Right lung (tissue), 2 donors: ENCODE measurements at regions not wholly inside any gene's neighbourhood (a gene's known extent, or its start where the extent isn't known, plus 50 kb on each side); places are given as distances from the start of the nearest gene placed in this dataset.

ENCODE experiments used
- DNase-seq, 2 donors: peaks; one replicate each; pipeline ENCODE4 v3.0.0-alpha.2; 2013

DNA sequence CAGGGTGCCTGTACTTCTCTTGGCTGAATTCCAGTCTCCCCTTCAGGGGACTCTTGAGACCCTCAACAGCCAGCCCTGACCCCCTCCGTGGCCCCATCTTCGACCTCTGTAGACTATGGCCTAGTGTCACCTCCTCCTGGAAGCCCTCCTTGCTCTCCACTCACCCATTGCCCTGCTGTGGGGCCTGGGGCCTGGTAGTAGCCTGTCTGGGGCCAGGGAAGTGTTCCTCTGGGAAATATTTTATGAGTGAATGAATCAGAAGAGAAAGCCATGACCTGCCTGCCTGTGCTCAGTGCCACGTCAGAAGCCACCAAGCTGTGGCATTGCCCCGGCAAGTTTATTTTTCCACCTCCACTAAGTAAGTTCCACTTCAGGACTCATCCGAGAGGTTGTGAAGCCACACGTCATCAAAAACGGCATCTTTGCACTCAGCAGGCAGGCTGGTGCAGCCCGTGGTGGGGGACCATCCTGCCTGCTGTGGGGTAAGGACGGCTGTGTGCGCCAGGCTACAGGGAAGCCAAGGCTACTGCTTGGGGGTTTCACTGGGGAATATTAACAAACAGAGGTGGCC lies 59.6 kb upstream of the PPARA start:
- no peak for DNase-seq

DNA sequence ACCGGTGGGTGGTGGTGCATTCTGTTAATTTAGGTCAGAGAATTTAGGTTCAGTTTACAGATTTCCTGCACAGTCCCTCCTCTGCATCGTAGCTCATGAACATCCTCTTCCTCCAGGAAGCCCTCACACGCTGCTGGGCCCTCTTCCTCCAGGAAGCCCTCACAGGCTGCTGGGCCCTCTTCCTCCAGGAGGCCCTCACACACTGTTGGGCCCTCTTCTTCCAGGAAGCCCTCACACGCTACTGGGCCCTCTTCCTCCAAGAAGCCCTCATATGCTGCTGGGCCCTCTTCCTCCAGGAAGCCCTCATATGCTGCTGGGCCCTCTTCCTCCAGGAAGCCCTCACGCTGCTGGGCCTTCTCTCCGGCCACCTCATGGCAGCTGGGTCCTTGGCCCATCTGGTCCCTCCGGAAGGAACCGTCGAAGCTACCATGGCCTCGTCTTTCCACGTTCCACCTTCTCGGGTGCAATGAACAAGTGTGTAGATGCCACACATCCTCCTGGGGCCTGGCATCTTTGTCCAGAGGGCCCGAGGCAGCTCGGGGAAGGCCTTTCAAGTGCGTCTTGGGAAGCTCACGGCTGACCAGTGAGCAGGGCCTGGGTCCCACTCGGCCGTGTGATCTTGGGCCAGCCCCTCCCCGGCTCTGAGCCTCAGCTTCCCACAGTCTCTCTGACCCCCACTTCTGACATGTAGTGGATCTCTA lies 58.9 kb upstream of the PPARA start:
- no peak for DNase-seq

DNA sequence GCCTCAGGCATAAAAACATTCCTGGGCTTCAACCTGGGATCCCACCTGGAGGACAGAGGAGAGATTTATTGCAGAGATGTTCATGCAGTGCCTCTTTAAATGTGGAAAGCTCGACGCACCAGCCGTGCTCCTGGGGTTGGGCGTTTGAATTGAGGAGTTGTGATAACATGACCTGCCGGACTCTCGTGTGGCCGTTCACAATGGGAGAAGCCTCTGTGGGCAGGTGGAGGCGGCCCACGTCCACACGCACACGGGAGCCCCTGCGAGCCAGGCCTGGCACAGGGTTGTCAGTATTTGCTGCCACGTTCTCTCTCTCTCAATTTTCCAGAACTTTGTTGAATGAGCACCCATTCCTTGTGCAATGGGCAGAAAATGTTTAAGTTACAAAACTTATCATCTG lies 58.3 kb upstream of the PPARA start:
- no peak for DNase-seq

DNA sequence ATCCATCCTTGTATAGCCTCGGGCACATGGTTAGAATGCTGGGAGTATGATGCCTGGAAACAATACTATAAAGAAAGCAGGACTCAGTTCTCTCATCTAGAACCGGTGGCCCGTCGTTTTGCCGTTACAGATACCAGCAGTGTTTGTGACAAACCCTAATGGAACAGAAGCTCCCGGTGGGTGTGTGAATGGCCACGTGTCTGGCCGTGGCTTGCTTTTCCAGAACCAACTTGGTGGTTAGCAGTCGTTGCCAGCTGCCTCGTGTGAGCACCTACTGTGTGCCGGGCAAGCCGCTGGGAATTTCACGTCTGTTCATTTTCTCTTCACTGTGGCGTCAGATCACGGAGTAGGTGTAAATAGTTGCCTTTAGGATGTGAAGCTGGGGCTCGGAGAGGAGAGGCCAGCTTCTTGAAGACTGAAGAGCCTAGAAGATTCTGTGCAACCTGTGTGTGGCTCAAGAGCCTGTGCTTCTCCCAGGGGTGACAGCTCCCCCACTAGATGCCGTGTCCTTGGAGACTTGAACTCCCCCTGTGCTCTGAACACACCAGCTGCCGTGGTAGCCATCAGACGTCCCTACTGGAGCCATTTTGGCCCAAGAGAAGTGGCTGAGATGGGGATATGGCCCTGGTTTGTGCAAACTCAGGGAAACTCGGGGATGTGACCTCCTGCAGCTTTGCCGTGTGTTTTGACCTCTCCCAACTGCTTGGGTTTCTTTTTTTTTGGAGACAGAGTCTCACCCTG lies 57.5 kb upstream of the PPARA start:
- DNase-seq, result no peak

DNA sequence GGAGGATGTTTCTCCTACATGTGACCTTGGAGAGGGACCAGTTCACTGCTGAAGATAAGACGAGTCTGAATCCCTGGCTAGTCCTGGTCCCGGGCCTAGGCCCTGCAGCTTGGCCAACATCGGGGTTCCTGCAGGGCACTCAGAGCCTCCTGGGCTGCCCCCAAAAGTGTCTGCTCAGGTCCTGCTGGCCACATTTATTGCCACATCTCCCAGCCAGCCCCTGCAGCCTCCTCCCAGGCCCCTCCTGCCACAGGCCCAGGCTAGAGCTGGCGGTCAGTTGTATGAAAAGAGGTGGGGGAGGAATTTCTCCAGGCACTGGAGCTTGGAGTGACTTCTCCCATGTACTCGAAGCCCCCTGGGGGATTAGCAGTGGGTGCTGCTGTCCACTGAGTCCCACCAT lies 56.5 kb upstream of the PPARA start:
- no peak for DNase-seq

DNA sequence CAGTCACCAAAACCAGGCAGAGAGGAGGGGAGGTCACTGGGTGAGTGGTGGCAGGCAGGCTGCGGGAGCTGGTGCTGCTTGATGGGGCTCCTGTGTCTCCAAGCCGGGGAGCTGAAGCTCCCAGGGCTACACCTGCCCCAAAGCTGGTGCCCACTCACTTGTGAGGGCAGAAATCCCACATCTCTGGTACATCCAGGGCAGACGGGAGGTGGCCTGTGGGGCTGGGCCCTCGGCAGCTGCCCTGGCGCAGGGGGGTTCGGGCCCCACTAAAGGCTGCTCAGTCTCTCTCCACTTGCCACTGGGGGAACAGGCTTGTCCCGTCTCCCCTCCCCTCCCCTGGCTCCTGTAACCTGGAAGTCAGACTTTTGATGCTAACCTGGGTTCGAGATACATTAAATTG lies 55.6 kb upstream of the PPARA start:
- DNase-seq, result no peak

DNA sequence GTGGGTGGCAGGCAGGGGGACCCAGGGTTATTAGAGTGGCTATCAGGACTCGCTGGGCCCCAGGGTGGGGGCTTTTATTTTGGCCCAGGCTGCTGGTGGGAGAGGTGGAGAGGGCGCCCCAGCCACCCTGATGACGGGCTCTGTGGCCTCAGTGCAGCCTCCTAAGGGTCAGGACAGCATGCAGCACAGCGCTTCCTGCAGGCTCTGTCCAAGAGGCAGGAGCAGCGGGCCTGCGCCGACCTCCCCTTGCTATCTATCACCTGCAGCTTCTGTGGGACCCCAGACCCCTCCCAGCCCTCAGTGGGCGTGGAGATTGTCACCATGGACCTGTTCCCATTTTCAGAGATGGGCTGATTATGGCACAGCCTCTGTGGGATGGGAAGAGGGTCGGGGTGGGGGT lies 54.3 kb upstream of the PPARA start:
- no peak for DNase-seq

DNA sequence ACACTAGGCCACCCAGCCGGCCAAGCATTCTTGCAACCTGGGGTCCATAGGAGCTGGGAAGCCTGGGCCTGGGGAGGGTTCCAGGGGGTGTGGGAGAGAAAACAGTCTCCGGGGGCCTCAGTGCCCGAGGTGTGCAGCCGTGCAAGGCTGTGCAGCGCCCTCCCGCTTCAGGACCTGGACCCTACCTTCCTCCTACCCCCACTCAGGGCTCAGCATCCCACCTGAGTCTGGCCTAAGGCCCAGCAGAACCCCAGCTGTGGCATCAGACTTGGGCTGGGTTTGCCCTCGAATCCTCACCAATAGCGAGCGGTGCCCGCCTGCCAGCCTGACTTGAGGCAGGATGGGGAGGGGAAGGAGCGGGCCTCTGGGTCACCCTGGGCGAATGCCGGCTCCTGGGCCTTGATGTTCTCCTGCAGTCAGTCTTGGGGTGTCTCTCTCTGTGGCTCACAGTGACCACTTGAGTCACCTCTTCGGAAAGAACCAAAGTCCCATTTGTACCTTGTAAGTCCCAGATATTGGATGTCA lies 53.6 kb upstream of the PPARA start:
- no peak for DNase-seq

DNA sequence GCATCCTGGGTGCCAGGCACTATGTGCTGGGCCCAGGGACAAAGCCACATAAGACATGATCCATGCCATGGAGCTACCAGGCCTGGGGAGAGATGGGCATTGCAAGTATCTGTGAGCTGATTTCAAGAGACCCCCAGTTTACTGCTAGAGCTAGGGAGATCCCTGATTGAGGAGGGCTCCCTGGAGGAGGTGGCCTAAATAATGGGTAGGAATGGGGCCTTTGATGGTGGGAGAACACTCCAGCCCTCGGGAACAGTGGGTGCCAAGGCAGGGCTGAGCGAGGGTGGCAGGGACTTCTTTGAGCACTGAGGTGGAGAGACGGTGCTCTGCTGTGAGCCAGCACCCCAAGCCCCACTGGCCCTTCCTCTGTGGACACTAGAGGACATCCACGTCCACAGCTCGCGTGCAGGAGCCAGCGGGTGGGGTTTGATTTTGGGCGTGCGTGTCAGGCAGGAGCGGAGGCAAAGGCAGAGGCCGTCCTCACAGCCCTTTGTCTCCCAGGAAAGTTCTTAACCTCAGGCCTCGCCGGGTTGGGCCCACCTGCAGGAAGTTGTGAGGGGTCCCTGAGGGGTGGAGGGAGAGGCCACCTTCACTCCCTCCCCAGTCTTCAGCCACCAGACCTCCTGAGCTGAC lies 52.9 kb upstream of the PPARA start:
- no peak for DNase-seq

DNA sequence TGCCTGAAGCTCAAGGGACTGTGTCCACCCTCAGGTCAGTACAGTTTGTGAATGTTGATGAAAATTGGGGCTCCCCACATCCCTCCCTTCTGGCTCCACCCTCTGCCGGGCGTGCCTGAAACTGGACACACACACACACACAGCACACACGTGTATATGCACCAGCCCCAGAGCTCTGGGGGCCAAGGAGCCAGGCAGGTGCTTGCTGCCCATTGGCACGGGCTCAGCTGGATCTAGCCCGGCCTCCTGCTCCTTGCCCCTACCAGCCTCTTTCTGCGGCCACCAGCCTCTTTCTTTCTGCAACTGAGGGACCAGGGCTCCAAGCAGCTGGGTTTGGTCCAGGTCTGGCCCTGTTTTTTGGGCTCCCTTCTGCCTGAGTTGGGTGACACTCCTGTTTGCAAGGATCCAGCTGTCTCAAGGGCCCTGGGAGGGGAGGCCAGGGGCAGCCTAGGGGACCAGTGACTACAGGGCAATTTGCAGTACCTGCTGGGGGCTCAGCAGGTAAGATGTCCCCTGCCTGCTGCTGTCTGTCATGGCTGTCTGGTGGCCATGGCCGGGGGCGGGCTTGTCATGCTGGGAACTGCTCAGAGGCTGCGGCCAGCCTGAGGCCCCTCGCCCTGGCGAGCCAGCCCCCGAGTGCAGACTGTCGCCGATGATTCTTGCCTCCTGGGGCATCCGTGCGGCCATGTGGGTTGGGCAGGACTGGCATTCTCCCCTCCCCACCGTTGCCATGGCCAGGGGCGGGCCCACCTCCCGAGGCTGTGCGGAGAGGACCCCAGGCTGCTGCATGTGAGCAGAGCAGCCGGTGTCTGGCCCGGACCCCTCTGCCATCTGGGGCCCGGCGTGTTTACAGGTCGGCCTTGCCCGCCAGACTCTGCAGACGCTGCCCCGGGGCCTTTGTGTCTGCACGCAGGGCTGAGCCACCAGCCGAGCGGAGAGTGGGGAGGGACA lies 51.5 kb upstream of the PPARA start:
- DNase-seq, result no peak

DNA sequence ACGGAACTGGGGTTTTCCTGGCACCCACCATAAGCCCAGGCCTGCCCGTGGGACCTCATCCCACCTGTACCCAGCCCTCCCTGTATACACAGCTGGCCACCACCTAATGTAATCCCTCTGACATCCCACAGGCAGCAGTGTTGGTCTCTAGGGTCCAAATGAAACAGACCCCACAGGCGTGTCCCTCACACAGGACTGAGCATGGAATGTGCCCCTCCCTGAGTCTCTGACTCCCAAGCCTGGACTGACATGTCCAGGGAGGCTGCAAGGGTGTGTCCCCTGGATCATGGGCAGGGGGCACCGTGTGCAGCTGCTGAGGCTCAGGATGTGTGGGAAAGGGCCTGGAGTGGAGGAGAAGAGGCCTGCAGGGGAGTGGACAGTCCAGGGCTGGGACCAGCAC lies 50.6 kb upstream of the PPARA start:
- DNase-seq, result no peak

DNA sequence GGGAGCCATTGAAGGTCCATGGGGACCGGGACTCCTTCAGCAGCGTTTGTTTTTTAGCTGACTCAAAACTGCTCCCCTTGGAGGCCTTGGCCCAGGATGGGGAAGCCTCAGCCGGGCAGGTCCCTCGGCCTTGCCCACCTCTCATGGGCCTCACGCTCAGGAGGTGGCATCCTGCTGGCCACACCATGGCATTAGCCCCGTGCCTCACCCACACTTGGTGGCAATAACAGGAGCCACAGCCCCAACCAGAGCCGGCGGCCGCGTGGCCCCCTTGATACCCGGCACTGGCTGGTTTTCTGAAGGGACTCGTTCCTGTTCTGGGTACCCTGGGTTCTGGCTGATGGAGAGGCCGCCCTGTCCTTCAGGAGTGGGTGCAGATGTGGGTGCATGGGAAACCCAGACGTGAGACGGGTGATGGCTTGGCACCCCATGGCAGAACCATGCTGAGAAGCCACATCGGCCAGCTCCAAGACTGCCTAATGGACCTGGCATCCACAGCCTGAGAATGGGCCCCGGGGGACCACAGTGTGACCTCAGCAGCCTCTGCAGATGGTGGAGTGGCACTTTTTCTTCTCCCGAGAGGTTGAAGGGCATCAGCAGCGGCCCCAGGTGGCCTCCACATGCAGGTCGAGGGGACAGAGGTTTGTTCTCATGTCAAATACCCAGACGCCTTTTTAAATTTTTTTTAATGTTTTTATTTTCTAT lies 49.8 kb upstream of the PPARA start:
- DNase-seq, result no peak
